H9 (cell line): ENCODE measurements at regions not wholly inside any gene's neighbourhood (a gene's known extent, or its start where the extent isn't known, plus 50 kb on each side); places are given as distances from the start of the nearest gene placed in this dataset.

ENCODE experiments used
- DNase-seq: peaks from one replicate; pipeline ENCODE4 v3.0.0-alpha.2; 2017
- H2AFZ ChIP-seq: one replicate; pipeline ENCODE4 v1.6.1; 2013; ENCODE audit warnings: mild to moderate bottlenecking, low read length, control low read depth, moderate library complexity
- H2AK5ac ChIP-seq: 2 replicates; pipeline ENCODE4 v1.6.1; 2013; ENCODE audit warnings: low read length, control low read depth, mixed read lengths; ENCODE audit not compliant: insufficient read length
- H2BK120ac ChIP-seq: one replicate; pipeline ENCODE4 v1.6.1; 2013; ENCODE audit warnings: low read depth, mild to moderate bottlenecking, low read length, control low read depth, inconsistent platforms; ENCODE audit not compliant: poor library complexity, severe bottlenecking
- H2BK12ac ChIP-seq: 2 replicates; pipeline ENCODE4 v1.6.1; 2013; ENCODE audit warnings: low read length, control low read depth, mixed read lengths, low read depth; ENCODE audit not compliant: insufficient read length
- H2BK15ac ChIP-seq: 2 replicates; pipeline ENCODE4 v1.6.1; 2013; ENCODE audit warnings: low read depth, low read length, control low read depth
- H2BK20ac ChIP-seq: one replicate; pipeline ENCODE4 v1.6.1; 2013; ENCODE audit warnings: low read depth, mild to moderate bottlenecking, low read length, control low read depth, inconsistent platforms; ENCODE audit not compliant: poor library complexity, severe bottlenecking
- H2BK5ac ChIP-seq: 2 replicates; pipeline ENCODE4 v1.6.1; 2013; ENCODE audit warnings: low read length, control low read depth, mixed read lengths; ENCODE audit not compliant: insufficient read length
- H3K14ac ChIP-seq: 2 replicates; pipeline ENCODE4 v1.6.1; 2013; ENCODE audit warnings: low read length, control low read depth; ENCODE audit not compliant: insufficient read depth
- H3K18ac ChIP-seq: 2 replicates; pipeline ENCODE4 v1.6.1; 2013; ENCODE audit warnings: low read depth, mild to moderate bottlenecking, mixed read lengths, low read length, control low read depth; ENCODE audit not compliant: insufficient read length
- H3K23ac ChIP-seq: 2 replicates; pipeline ENCODE4 v1.6.1; 2013; ENCODE audit warnings: low read length, control low read depth, mixed read lengths, low read depth; ENCODE audit not compliant: insufficient read length
- H3K23me2 ChIP-seq: 2 replicates; pipeline ENCODE4 v1.6.1; 2013; ENCODE audit warnings: low read depth, mild to moderate bottlenecking, mixed read lengths, low read length, control low read depth; ENCODE audit not compliant: insufficient read length, poor library complexity, severe bottlenecking
- H3K27ac ChIP-seq: 2 replicates; pipeline ENCODE4 v1.5.1; 2013; ENCODE audit warnings: low read length, control low read depth, mixed read lengths, low read depth; ENCODE audit not compliant: insufficient read length
- H3K27me3 ChIP-seq: 2 replicates; pipeline ENCODE4 v1.6.1; 2013; ENCODE audit warnings: low read length, control low read depth, inconsistent platforms; ENCODE audit not compliant: insufficient read depth
- H3K4ac ChIP-seq: 2 replicates; pipeline ENCODE4 v1.6.1; 2013; ENCODE audit warnings: low read depth, mild to moderate bottlenecking, control low read depth, inconsistent platforms, low read length, moderate library complexity
- H3K4me1 ChIP-seq: 2 replicates; pipeline ENCODE4 v1.6.1; 2013; ENCODE audit warnings: low read length, control low read depth, inconsistent platforms; ENCODE audit not compliant: insufficient read depth
- H3K4me2 ChIP-seq: 2 replicates; pipeline ENCODE4 v1.6.1; 2013; ENCODE audit warnings: low read length, control low read depth, mixed read lengths; ENCODE audit not compliant: insufficient read length, insufficient read depth
- H3K56ac ChIP-seq: 2 replicates; pipeline ENCODE4 v1.6.1; 2013; ENCODE audit warnings: low read depth, mild to moderate bottlenecking, mixed read lengths, low read length, control low read depth; ENCODE audit not compliant: insufficient read length
- H3K79me1 ChIP-seq: 2 replicates; pipeline ENCODE4 v1.6.1; 2013; ENCODE audit warnings: low read depth, mild to moderate bottlenecking, moderate library complexity, low read length, control low read depth, inconsistent platforms; ENCODE audit not compliant: insufficient read depth, poor library complexity, severe bottlenecking
- H3K79me2 ChIP-seq: 2 replicates; pipeline ENCODE4 v1.6.1; 2013; ENCODE audit warnings: low read length, control low read depth, inconsistent platforms; ENCODE audit not compliant: insufficient read depth
- H3K9ac ChIP-seq: 2 replicates; pipeline ENCODE4 v1.6.1; 2013; ENCODE audit warnings: low read length, control low read depth, mixed read lengths; ENCODE audit not compliant: insufficient read length; ENCODE audit errors: extremely low read depth
- H3K9me3 ChIP-seq: one replicate; pipeline ENCODE4 v1.6.1; 2013; ENCODE audit warnings: low read depth, low read length, inconsistent platforms; ENCODE audit not compliant: control insufficient read depth
- H3T11ph ChIP-seq: one replicate; pipeline ENCODE4 v1.6.1; 2013; ENCODE audit warnings: mild to moderate bottlenecking, low read length, control low read depth, inconsistent platforms
- H4K20me1 ChIP-seq: one replicate; pipeline ENCODE4 v1.6.1; 2013; ENCODE audit not compliant: control insufficient read depth, insufficient read length, insufficient read depth
- H4K5ac ChIP-seq: 2 replicates; pipeline ENCODE4 v1.6.1; 2013; ENCODE audit warnings: low read depth, mild to moderate bottlenecking, mixed read lengths, low read length, control low read depth; ENCODE audit not compliant: insufficient read length
- H4K8ac ChIP-seq: replicated peaks from 2 replicates; pipeline ENCODE4 v1.6.1; 2013; ENCODE audit warnings: low read length, control low read depth, mixed read lengths, low read depth; ENCODE audit not compliant: insufficient read length
- H4K91ac ChIP-seq: 2 replicates; pipeline ENCODE4 v1.6.1; 2013; ENCODE audit warnings: low read depth, mild to moderate bottlenecking, moderate library complexity, mixed read lengths, low read length, control low read depth; ENCODE audit not compliant: insufficient read length
- H3K27ac Mint-ChIP-seq, 3 experiments: 2 replicates in 2 of 3; 3 replicates in 1 of 3; pipeline ENCODE4 v1.8.0; 2020 to 2021; ENCODE audit warnings: mixed read lengths in 3 of 3, mild to moderate bottlenecking in 1 of 3, moderate library complexity in 1 of 3
- H3K27me3 Mint-ChIP-seq: 2 replicates; pipeline ENCODE4 v1.8.0; 2021; ENCODE audit warnings: low read depth, mild to moderate bottlenecking, moderate library complexity, mixed read lengths
- H3K36me3 Mint-ChIP-seq, 3 experiments: 2 replicates in 2 of 3; 3 replicates in 1 of 3; pipeline ENCODE4 v1.8.0; 2020 to 2021; ENCODE audit warnings: low read depth in 3 of 3, mixed read lengths in 3 of 3; ENCODE audit not compliant: insufficient read depth in 1 of 3
- H3K4me1 Mint-ChIP-seq, 2 experiments: 2 replicates each; pipeline ENCODE4 v1.8.0; 2020; ENCODE audit warnings: mixed read lengths in 2 of 2
- H3K4me3 Mint-ChIP-seq, 2 experiments: 2 replicates in 1 of 2; 3 replicates in 1 of 2; pipeline ENCODE4 v1.8.0; 2020 to 2021; ENCODE audit warnings: mild to moderate bottlenecking in 2 of 2, mixed read lengths in 2 of 2, moderate library complexity in 1 of 2
- H3K9me3 Mint-ChIP-seq, 2 experiments: 2 replicates in 1 of 2; 3 replicates in 1 of 2; pipeline ENCODE4 v1.8.0; 2020; ENCODE audit warnings: mild to moderate bottlenecking in 2 of 2, mixed read lengths in 2 of 2, moderate library complexity in 1 of 2
- CTCF ChIP-seq: fragments of 200-600 bp; sonication (generic); conservative IDR thresholded peaks from 3 replicates; pipeline ENCODE4 v1.8.0; 2021; ENCODE audit warnings: antibody characterized with exemption, mild to moderate bottlenecking
- WGBS: extraction: QIAGEN DNeasy Blood & Tissue Kit; methylation state at CpG from one replicate; pipeline ENCODE4 v1.1.7; 2013; ENCODE audit warnings: missing lambda C conversion rate, low lambda C conversion rate, mixed read lengths; ENCODE audit not compliant: insufficient read length; ENCODE audit errors: extremely low coverage; 5-methylcytosine and 5-hydroxymethylcytosine counted together

DNA sequence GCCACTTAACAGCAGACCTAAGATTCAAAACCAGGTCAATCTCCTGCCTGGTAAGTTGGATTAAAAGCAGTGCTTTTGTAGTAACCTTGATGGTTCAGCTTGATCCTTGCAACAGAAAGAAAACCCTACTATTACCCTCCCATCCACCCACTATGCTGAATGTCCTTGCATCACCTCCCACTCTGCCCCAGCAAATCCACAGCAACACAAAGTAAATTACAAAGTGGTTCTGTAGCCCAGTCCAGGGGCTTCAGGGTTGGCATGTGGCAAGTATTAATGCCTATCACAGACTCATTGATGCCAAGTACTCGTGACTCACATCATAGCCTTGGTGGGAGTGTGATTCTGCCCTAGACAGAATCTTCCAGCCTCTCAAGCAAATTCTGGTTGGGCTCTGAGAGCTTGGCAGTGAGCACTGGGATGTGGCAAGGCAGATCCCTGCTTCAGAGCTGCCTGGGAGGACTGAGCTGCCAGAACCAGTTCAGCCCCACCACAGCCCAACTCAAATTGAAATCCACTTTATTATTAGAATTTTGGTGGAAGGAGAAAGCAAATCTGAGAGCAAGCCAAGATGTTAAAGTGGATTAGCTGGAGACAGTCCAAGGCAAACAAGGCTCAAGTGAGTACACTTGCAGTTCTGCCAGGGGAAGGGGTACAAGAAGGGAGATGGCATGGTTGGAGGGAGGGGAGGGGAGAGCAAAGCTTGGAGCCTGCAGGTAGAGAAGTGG is 225.8 kb upstream of the UMPS start:
- Histone ChIP-seq H3K18ac (no peak overlapping the region), H2BK12ac (no peak overlapping the region), H3K9ac (no peak overlapping the region), H3K23me2 (no peaks in the 10 kb centered on the region), H3K79me1 (no peaks in the 10 kb centered on the region), H4K8ac (no peak overlapping the region), H3K4me1 (no peaks in the 10 kb centered on the region), H3K23ac (no peak overlapping the region), H4K20me1 (no peaks in the 10 kb centered on the region), H2BK120ac (no peak overlapping the region), H2AK5ac (no peak overlapping the region), H3K4me2 (no peak overlapping the region), H2BK20ac (no peak overlapping the region), H4K5ac (no peak overlapping the region), H3K56ac (no peak overlapping the region), H3K27me3 (no peaks in the 10 kb centered on the region), H2AFZ (no peak overlapping the region), H3K27ac (no peak overlapping the region), H4K91ac (no peak overlapping the region), H2BK5ac (no peak overlapping the region), H2BK15ac (no peak overlapping the region), H3K79me2 (no peaks in the 10 kb centered on the region), H3K9me3 (no peaks in the 10 kb centered on the region), H3K14ac (no peak overlapping the region), H3K4ac (no peak overlapping the region), H3T11ph (no peak overlapping the region)
- Mint-ChIP-seq H3K4me1 (no peaks in the 10 kb centered on the region), H3K27me3 (no peaks in the 10 kb centered on the region; the same call in 1 of the 2 replicates), H3K36me3 (no peaks in the 10 kb centered on the region), H3K27ac (peak overlapping the region in 1 of 3 experiments; percentile 79; a peak in 1 of 7 replicates), H3K4me3 (no peak overlapping the region), H3K9me3 (no peaks in the 10 kb centered on the region)
- no peak for DNase-seq
- TF ChIP-seq CTCF: no peak
- WGBS: no CpG with 5 or more reads among the region's 1 CpG
